Activated T-cell treated with anti-CD3 and anti-CD28 coated beads, Interleukin-2, amount 50 U/mL, for 72 hours (primary cell): ENCODE measurements at regions not wholly inside any gene's neighbourhood (a gene's known extent, or its start where the extent isn't known, plus 50 kb on each side); places are given as distances from the start of the nearest gene placed in this dataset.

ENCODE experiments used
- ATAC-seq, 2 donors: fragments of 150-1000 bp; cut with Tn5 transposase; replicated peaks in 1 of 2; 2 replicates each; pipeline ENCODE4 v1.10.0; 2021; ENCODE audit warnings: moderate library complexity in 2 of 2, mild to moderate bottlenecking in 1 of 2
- DNase-seq, 2 donors: peaks; one replicate each; pipeline ENCODE4 v3.0.0; 2021 to 2022; ENCODE audit warnings: mixed read lengths in 1 of 2
- H3K27ac Mint-ChIP-seq: one replicate; pipeline ENCODE4 v1.8.0; 2022; ENCODE audit warnings: mild to moderate bottlenecking, moderate library complexity, mixed read lengths
- H3K27me3 Mint-ChIP-seq: one replicate; pipeline ENCODE4 v1.8.0; 2022; ENCODE audit warnings: low read depth, mixed read lengths
- H3K36me3 Mint-ChIP-seq, 2 donors: one replicate each; pipeline ENCODE4 v1.8.0; 2022; ENCODE audit warnings: mixed read lengths in 2 of 2, mild to moderate bottlenecking in 1 of 2; ENCODE audit not compliant: insufficient read depth in 2 of 2
- H3K4me1 Mint-ChIP-seq: one replicate; pipeline ENCODE4 v1.8.0; 2022; ENCODE audit warnings: low read depth, mixed read lengths
- H3K4me3 Mint-ChIP-seq, 2 donors: one replicate each; pipeline ENCODE4 v1.8.0; 2022; ENCODE audit warnings: mild to moderate bottlenecking in 2 of 2, mixed read lengths in 2 of 2, moderate library complexity in 2 of 2
- H3K9me3 Mint-ChIP-seq, 2 donors: one replicate each; pipeline ENCODE4 v1.8.0; 2022; ENCODE audit warnings: mixed read lengths in 2 of 2

DNA sequence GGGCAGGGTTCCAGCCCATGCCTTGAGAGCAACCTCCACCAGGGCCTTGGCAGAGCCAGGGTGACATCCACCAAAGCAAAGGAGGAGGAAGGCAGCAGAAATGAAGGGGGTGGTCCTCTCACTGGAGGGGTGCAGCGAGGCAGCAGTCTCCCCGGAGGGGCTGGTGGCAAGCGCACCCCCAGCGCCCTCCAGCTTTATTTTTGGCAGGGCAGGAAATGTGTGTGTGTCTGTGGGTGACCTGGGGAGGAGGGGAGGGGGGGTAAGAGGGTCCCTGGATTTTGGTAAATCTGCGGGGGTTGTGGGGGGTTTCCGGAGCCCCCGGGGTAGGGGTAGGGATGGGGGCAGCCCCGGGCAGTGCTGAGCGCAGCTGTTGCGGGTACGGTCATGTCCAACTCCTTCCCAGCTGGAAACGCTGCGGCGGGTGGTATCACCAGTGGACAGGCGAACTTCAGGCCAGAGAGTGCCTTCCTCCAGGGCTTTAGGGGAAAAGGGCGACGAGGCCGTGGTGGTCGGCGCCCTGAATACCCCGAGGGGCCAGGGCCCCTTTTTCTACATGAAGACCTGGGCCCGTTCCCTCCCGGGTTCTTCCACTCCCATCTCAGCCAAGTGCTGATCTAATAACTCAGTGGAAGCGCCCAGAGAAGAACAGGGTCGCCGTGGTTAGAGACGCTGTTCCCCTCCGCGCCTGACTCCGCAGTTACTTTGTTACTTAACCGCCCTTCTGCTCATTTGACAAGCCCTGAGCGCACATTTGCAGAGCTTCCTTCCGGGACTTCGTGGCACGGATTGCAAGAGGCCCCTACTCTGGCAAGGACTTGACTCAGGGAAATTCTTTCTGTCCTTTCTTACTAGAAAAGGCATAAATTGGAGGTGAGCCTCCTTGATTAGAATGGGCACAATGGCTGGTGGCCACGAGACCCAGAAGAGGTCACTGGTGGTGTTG lies 55.2 kb downstream of the FOS start:
- no peaks in the 10 kb centered on the region for H3K27me3 Mint-ChIP-seq
- H3K4me1 Mint-ChIP-seq = peaks cover 43% of the 10 kb centered on the region
- H3K9me3 Mint-ChIP-seq = no peaks in the 10 kb centered on the region
- peak overlapping the region; percentile 84 to 86 for H3K4me3 Mint-ChIP-seq
- ATAC-seq (peak; percentile 86 to 89), DNase-seq (peak; percentile 60 to 61)
- H3K27ac Mint-ChIP-seq = peak overlapping the region; percentile 90
- no peaks in the 10 kb centered on the region for H3K36me3 Mint-ChIP-seq

DNA sequence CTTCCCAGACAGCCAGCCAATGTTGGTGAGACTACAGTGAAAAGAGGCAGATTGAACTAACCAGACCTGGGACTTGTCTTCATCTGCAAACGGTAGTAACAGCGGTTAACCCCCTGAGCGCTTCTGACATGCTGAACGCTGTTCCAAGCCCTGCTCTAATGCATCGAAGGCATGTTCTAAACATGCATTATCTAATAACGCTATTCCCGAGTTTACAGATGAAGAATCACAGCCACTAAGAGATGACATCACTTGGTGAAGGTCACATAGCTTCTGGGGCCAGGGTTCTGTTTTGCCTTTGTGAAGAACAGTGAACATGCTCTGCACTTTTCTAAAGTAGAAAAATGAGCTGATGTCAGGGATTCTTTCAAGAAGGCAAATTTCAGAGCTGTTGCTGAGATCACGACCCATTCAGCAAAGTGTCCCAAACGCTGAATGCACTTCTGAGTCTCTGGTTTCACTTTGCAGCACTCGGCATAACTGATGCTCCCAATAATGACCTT lies 56.0 kb downstream of the FOS start:
- peaks cover 37% of the 10 kb centered on the region for H3K4me1 Mint-ChIP-seq
- peak overlapping the region; percentile 83 to 86 for H3K4me3 Mint-ChIP-seq
- H3K27ac Mint-ChIP-seq = peak overlapping the region; percentile 52
- no peak for DNase-seq
- no peaks in the 10 kb centered on the region for H3K36me3 Mint-ChIP-seq
- no peaks in the 10 kb centered on the region for H3K9me3 Mint-ChIP-seq
- no peaks in the 10 kb centered on the region for H3K27me3 Mint-ChIP-seq
- ATAC-seq = peak; percentile 64 to 67

DNA sequence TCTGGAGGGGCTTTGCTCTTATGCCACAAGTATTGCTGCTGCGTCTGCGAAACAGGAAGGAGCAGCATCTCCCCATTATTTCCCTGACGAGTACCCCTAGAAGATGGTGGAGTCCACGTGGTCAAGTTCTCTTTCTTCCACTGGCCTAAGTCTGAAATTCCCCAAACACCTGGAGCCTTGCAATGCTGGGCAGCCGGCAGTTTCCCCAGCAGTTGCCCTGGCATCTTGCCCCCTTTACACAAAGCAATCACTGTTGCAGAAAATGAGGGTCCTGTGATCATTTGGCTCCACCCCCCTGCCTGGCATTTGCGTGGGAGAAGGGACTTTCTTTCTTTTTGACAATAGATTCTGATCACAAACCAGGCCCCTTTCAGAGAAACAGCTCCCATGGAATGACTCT lies 56.9 kb downstream of the FOS start:
- Mint-ChIP-seq H3K27ac (no peak overlapping the region), H3K4me1 (peaks cover 37% of the 10 kb centered on the region), H3K36me3 (no peaks in the 10 kb centered on the region), H3K27me3 (no peaks in the 10 kb centered on the region), H3K4me3 (peak overlapping the region; percentile 30 to 63), H3K9me3 (no peaks in the 10 kb centered on the region)
- ATAC-seq (no peak), DNase-seq (no peak)

DNA sequence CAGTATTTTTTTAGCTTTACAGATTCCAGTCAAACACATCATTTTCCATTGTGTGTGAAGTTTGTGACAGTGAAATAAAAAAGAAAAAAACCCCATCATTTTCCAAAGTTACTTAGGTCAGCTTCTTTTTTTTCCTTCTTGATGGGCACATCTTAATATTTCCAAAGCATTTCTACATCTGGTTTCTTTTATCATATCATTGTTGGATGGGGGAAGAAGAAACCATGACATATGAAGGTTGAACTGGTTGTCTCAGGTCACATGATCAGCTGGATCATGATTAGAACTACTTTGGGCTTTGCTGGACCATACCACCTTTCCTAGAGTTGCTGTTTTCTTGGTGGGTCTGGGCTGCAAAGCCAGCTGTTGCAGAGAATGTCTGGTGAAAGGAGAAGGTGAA lies 59.8 kb downstream of the FOS start:
- DNase-seq (no peak), ATAC-seq (no peak)
- no peaks in the 10 kb centered on the region for H3K27me3 Mint-ChIP-seq
- no peaks in the 10 kb centered on the region for H3K36me3 Mint-ChIP-seq
- H3K4me3 Mint-ChIP-seq = no peak overlapping the region
- H3K4me1 Mint-ChIP-seq = peaks cover 36% of the 10 kb centered on the region
- no peak overlapping the region for H3K27ac Mint-ChIP-seq
- H3K9me3 Mint-ChIP-seq = no peaks in the 10 kb centered on the region

DNA sequence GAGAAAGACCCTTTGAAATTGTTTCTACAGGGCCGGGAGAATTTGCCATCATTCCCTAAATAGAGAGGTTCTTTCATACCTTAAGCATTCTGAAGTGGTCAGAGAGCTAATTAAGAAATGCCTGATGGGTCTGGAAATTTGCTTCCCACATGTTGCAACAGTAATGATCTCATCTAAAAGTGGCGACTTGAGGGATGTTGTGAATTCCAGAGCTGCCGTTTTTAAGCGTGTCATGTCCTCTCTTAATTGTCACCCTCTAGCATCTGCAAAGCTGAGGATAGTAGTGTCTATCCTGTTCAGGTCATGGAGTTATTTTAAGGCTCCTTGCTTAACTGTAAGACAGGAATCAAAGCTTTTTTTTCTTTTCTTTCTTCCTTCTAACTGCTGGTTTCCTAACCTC lies 60.4 kb downstream of the FOS start:
- DNase-seq (no peak), ATAC-seq (no peak)
- Mint-ChIP-seq H3K36me3 (no peaks in the 10 kb centered on the region), H3K4me3 (no peak overlapping the region), H3K27me3 (no peaks in the 10 kb centered on the region), H3K9me3 (no peaks in the 10 kb centered on the region), H3K4me1 (peaks cover 29% of the 10 kb centered on the region), H3K27ac (no peak overlapping the region)

- ATAC-seq (no peak), DNase-seq (no peak)
- no peaks in the 10 kb centered on the region for H3K36me3 Mint-ChIP-seq
- no peak overlapping the region for H3K4me3 Mint-ChIP-seq
- H3K9me3 Mint-ChIP-seq = peaks cover 0 to 3% of the 10 kb centered on the region in 2 donors
- no peak overlapping the region for H3K27ac Mint-ChIP-seq
- H3K4me1 Mint-ChIP-seq = peaks cover 10% of the 10 kb centered on the region
- H3K27me3 Mint-ChIP-seq = no peaks in the 10 kb centered on the region
These were observed 62.3 kb downstream of the FOS start for GRCh38 chr14:75340921-75341320.

GRCh38 chr14:75341620-75342019 lies 63.0 kb downstream of the FOS start:
- Mint-ChIP-seq H3K9me3 (peaks cover 0 to 3% of the 10 kb centered on the region in 2 donors), H3K27ac (no peak overlapping the region), H3K27me3 (no peaks in the 10 kb centered on the region), H3K4me3 (no peak overlapping the region), H3K4me1 (peaks cover 10% of the 10 kb centered on the region), H3K36me3 (no peaks in the 10 kb centered on the region)
- no peak for ATAC-seq
- DNase-seq = no peak

GRCh38 chr14:75342762-75343599 lies 64.4 kb downstream of the FOS start:
- no peaks in the 10 kb centered on the region for H3K27me3 Mint-ChIP-seq
- ATAC-seq = peak in 1 of 2 donors; percentile 36
- no peak for DNase-seq
- peaks cover 0 to 3% of the 10 kb centered on the region in 2 donors for H3K9me3 Mint-ChIP-seq
- no peak overlapping the region for H3K4me3 Mint-ChIP-seq
- peaks cover 10% of the 10 kb centered on the region for H3K4me1 Mint-ChIP-seq
- H3K36me3 Mint-ChIP-seq = no peaks in the 10 kb centered on the region
- H3K27ac Mint-ChIP-seq = no peak overlapping the region

GRCh38 chr14:75343911-75344310 lies 65.3 kb downstream of the FOS start:
- Mint-ChIP-seq H3K27ac (no peak overlapping the region), H3K9me3 (peaks cover 0 to 3% of the 10 kb centered on the region in 2 donors), H3K36me3 (no peaks in the 10 kb centered on the region), H3K4me3 (no peak overlapping the region), H3K4me1 (peaks cover 10% of the 10 kb centered on the region), H3K27me3 (no peaks in the 10 kb centered on the region)
- DNase-seq (no peak), ATAC-seq (no peak)

DNA sequence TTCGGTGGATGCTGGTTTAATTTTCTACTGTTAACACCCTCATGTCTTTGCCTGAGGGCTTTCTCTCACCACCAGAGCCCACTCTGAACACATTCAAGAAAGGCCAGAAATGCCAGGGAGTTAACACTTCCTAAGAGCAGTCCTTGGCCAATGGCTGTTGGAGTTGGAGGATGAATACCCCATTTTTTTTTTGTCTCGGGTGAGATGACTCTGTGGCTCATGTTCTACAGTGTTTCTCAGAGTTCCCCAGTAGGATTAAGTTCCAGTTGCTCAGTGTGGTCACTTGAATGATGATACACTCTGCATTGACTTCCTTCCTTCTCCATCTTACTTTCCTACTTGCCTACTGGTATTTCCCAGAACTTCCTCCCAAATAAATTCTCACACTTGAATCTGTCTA lies 65.8 kb downstream of the FOS start:
- Mint-ChIP-seq H3K27me3 (no peaks in the 10 kb centered on the region), H3K36me3 (no peaks in the 10 kb centered on the region), H3K9me3 (peaks cover 0 to 3% of the 10 kb centered on the region in 2 donors), H3K27ac (no peak overlapping the region), H3K4me1 (peaks cover 10% of the 10 kb centered on the region), H3K4me3 (no peak overlapping the region)
- DNase-seq = no peak
- no peak for ATAC-seq

DNA sequence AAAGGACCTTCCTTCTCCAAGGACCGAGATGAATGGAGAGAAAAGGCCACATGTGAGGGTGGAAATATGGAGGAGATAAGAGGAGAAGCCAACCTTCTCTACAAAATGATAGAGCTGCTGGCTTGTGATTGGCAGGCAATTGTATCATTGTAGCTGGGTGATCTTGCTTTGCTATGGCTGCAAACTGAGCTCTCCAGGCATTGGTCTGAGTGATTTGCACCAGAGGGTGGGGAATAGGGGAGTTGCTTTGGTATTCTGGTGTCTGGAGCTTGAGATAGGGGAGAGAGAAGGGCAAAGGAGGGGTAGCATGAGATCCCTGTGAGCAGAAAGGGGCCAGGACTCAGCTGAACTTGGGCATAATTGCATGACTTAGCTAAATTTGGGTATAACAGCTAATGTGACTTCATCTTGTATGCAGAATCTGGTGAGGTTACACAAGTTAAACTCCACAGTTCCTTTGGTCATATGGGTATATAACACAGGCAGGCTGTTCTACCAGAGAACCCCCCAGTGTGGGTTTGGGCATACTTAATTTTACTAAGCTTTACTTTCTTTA lies 72.0 kb downstream of the FOS start:
- Mint-ChIP-seq H3K27ac (no peak overlapping the region), H3K9me3 (peaks cover 2 to 4% of the 10 kb centered on the region in 2 donors), H3K27me3 (no peaks in the 10 kb centered on the region), H3K4me3 (no peak overlapping the region), H3K36me3 (peaks cover 0 to 2% of the 10 kb centered on the region in 2 donors), H3K4me1 (no peaks in the 10 kb centered on the region)
- ATAC-seq (no peak), DNase-seq (no peak)

DNA sequence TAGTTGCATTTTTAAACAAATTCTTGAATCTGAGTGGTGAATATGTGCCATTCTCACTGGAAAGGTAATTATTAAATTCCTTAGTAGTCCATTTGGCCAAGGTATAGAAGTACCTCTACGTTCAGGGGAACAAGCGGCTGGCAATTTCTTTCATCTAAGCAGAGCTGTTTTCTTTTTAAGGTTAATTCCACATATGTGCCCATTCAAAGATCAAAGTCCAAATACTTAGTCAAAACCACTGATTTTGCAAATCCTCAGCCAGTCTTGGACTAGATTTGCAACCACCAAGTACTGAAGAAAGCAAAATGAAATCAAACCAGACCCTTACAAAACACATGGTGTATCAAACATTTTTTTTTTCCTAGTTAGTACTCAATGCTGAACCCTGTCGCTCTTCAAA lies 68.7 kb upstream of the JDP2 start:
- no peak overlapping the region for H3K27ac Mint-ChIP-seq
- H3K4me3 Mint-ChIP-seq = no peak overlapping the region
- no peaks in the 10 kb centered on the region for H3K36me3 Mint-ChIP-seq
- H3K27me3 Mint-ChIP-seq = no peaks in the 10 kb centered on the region
- DNase-seq (no peak), ATAC-seq (no peak)
- H3K9me3 Mint-ChIP-seq = no peaks in the 10 kb centered on the region
- no peaks in the 10 kb centered on the region for H3K4me1 Mint-ChIP-seq

DNA sequence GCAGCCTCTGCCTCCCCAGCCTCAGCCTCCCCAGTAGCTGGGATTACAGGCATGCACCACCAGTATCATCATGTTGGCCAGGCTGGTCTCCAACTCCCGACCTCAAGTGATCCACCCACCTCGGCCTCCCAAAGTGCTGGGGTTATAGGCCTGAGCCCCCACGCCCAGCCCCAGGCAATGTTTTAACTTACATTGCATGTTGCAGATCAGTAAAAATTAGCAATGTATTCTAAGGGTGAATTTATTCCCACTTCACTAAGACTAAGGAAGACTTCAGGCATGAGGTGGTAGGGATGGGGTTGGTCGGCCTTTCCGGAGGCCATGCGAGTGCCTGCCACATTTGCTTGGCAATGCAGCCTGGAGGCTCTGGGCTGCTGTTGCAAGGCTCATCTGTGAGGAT lies 66.8 kb upstream of the JDP2 start:
- Mint-ChIP-seq H3K4me1 (no peaks in the 10 kb centered on the region), H3K27ac (no peak overlapping the region), H3K9me3 (no peaks in the 10 kb centered on the region), H3K27me3 (peaks cover 11% of the 10 kb centered on the region), H3K36me3 (no peaks in the 10 kb centered on the region), H3K4me3 (no peak overlapping the region)
- ATAC-seq (no peak), DNase-seq (no peak)
